IPS-NIHi11 (cell line): ENCODE measurements at regions not wholly inside any gene's neighbourhood (a gene's known extent, or its start where the extent isn't known, plus 50 kb on each side); places are given as distances from the start of the nearest gene placed in this dataset.
"Not testable (repeated sequence)": the region's sequence is repeated elsewhere in the genome, so short reads cannot be mapped to it uniquely, and the experiment has no call there.

Experiments used
- DNase-seq: peaks from one replicate; pipeline ENCODE4 v3.0.0; 2012; ENCODE audit warnings: mixed read lengths, low spot score

- DNase-seq = no peak
These were observed 626.1 kb downstream of the COL12A1 start for GRCh38 chr6:74579794-74580193.

- no peak for DNase-seq
These were observed 626.8 kb downstream of the COL12A1 start for GRCh38 chr6:74579047-74579446.

GRCh38 chr6:74578339-74578738 lies 627.5 kb downstream of the COL12A1 start:
- DNase-seq = peak; percentile 15

GRCh38 chr6:74577619-74578018 lies 628.2 kb downstream of the COL12A1 start:
- DNase-seq = no peak

GRCh38 chr6:74574794-74575193 lies 631.1 kb downstream of the COL12A1 start:
- peak; percentile 34 for DNase-seq

GRCh38 chr6:74573613-74574012 lies 632.2 kb downstream of the COL12A1 start:
- DNase-seq = no peak

- DNase-seq = no peak
These were observed 635.8 kb downstream of the COL12A1 start for GRCh38 chr6:74570044-74570443.

GRCh38 chr6:74568861-74569260 lies 637.0 kb downstream of the COL12A1 start:
- DNase-seq = no peak

GRCh38 chr6:74567923-74568290 lies 637.9 kb downstream of the COL12A1 start:
- not testable (repeated sequence) for DNase-seq

- no peak for DNase-seq
These were observed 638.5 kb downstream of the COL12A1 start for GRCh38 chr6:74567281-74567922.

GRCh38 chr6:74557236-74557635 lies 648.6 kb downstream of the COL12A1 start:
- no peak for DNase-seq

- no peak for DNase-seq
These were observed 651.8 kb downstream of the COL12A1 start for GRCh38 chr6:74554041-74554440.

- no peak for DNase-seq
These were observed 654.0 kb downstream of the COL12A1 start for GRCh38 chr6:74551896-74552295.

GRCh38 chr6:74550821-74551220 lies 655.0 kb downstream of the COL12A1 start:
- DNase-seq = peak; percentile 3

GRCh38 chr6:74549746-74550145 lies 656.1 kb downstream of the COL12A1 start:
- peak; percentile 11 for DNase-seq

- peak; percentile 4 for DNase-seq
These were observed 671.2 kb downstream of the COL12A1 start for GRCh38 chr6:74534465-74535211.

- no peak for DNase-seq
These were observed 686.7 kb downstream of the COL12A1 start for GRCh38 chr6:74519163-74519562.

GRCh38 chr6:74518035-74518434 lies 687.8 kb downstream of the COL12A1 start:
- DNase-seq = no peak

GRCh38 chr6:74510878-74511277 lies 695.0 kb downstream of the COL12A1 start:
- no peak for DNase-seq

GRCh38 chr6:74507649-74508048 lies 698.2 kb downstream of the COL12A1 start:
- DNase-seq = no peak

GRCh38 chr6:74505391-74505790 lies 700.5 kb downstream of the COL12A1 start:
- DNase-seq = no peak

GRCh38 chr6:74504941-74505340 lies 700.9 kb downstream of the COL12A1 start:
- no peak for DNase-seq

GRCh38 chr6:74492587-74492986 lies 713.3 kb downstream of the COL12A1 start:
- no peak for DNase-seq
